ENCODE measurements at regions not wholly inside any gene's neighbourhood (a gene's known extent, or its start where the extent isn't known, plus 50 kb on each side); places are given as distances from the start of the nearest gene placed in this dataset.

DNA sequence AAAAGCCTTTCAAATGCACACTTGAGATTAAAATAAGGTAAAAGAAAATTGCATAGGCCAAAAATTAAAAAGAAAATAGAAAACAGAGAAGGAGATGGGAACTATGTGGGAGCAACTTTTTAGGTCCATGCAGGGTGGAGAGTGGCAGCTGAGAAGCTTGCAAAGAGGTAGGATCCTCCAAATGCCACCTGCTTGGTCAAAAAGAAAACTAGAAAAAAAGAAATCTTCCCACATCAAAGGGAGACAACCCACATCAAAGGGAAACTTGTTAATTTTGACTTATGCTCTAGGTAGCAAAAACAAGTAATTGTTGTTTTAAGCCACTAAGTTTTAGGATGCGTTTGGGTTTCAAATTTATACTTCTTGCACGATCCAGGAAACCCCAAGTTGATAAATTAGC lies 342.9 kb downstream of the IL20RB start:
- no peak for TF ChIP-seq POLR2A (IDR thresholded peaks at IDR 0.05)
- TF ChIP-seq, protein P1, sequence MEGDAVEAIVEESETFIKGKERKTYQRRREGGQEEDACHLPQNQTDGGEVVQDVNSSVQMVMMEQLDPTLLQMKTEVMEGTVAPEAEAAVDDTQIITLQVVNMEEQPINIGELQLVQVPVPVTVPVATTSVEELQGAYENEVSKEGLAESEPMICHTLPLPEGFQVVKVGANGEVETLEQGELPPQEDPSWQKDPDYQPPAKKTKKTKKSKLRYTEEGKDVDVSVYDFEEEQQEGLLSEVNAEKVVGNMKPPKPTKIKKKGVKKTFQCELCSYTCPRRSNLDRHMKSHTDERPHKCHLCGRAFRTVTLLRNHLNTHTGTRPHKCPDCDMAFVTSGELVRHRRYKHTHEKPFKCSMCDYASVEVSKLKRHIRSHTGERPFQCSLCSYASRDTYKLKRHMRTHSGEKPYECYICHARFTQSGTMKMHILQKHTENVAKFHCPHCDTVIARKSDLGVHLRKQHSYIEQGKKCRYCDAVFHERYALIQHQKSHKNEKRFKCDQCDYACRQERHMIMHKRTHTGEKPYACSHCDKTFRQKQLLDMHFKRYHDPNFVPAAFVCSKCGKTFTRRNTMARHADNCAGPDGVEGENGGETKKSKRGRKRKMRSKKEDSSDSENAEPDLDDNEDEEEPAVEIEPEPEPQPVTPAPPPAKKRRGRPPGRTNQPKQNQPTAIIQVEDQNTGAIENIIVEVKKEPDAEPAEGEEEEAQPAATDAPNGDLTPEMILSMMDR (IDR thresholded peaks at IDR 0.05) = no peak
